HEK293 (cell line): ENCODE measurements at regions not wholly inside any gene's neighbourhood (a gene's known extent, or its start where the extent isn't known, plus 50 kb on each side); places are given as distances from the start of the nearest gene placed in this dataset.
A peak's percentile ranks its signal among the peaks of the same experiment; 100 is the strongest.

Experiments
- CTCF ChIA-PET: fragments of 350-600 bp; formaldehyde crosslinking; extraction: SDS; loops from one replicate; lab custom pipeline; 2021; ENCODE audit warnings: antibody characterized with exemption; lab: Yijun Ruan, JAX
- POLR2A ChIA-PET: fragments of 300-600 bp; formaldehyde crosslinking; extraction: SDS; loops from one replicate; lab custom pipeline; 2020; ENCODE audit warnings: antibody characterized with exemption, inconsistent platforms; lab: Yijun Ruan, JAX
- H3K27ac ChIP-seq: fragments of 200-500 bp; sonication (Bioruptor generic); 2 replicates; pipeline ENCODE4 v1.5.1; 2014; ENCODE audit warnings: low read depth, low read length, control low read depth, inconsistent platforms; ENCODE audit errors: extremely low read depth
- H3K36me3 ChIP-seq, 2 experiments: fragments of 200-500 bp in 1 of 2; sonication (Bioruptor generic) in 1 of 2; 1 replicate in 1 of 2; 2 replicates in 1 of 2; pipeline ENCODE4 v1.5.1; 2014 to 2017; ENCODE audit warnings: inconsistent platforms in 2 of 2, low read length in 2 of 2; ENCODE audit not compliant: control insufficient read depth in 2 of 2, insufficient read depth in 1 of 2
- H3K4me1 ChIP-seq: fragments of 200-500 bp; sonication (Bioruptor generic); 2 replicates; pipeline ENCODE4 v1.5.1; 2014; ENCODE audit warnings: mild to moderate bottlenecking, low read length, inconsistent platforms; ENCODE audit not compliant: control insufficient read depth, insufficient read depth
- H3K4me3 ChIP-seq: 2 replicates; pipeline ENCODE4 v1.5.1; 2011; ENCODE audit warnings: low read depth, mild to moderate bottlenecking, control low read depth, low read length, moderate library complexity
- H3K9me3 ChIP-seq: fragments of 200-500 bp; sonication (Bioruptor generic); 2 replicates; pipeline ENCODE4 v1.5.1; 2014; ENCODE audit warnings: low read depth, low read length, inconsistent platforms; ENCODE audit not compliant: control insufficient read depth, insufficient read depth
- SETDB1 ChIP-seq: IDR thresholded peaks from one replicate; pipeline ENCODE4 v1.6.1; 2017; ENCODE audit warnings: mild to moderate bottlenecking, low read length, moderate library complexity, mixed read lengths; ENCODE audit not compliant: insufficient read length
- TRIM28 ChIP-seq: IDR thresholded peaks from 2 replicates; pipeline ENCODE4 v1.6.1; 2011; ENCODE audit warnings: low read length, control low read depth, borderline replicate concordance
- ZBTB1 ChIP-seq: fragments of 450-650 bp; formaldehyde crosslinking; IDR thresholded peaks from 2 replicates; pipeline ENCODE4 v1.5.1; 2016; ENCODE audit warnings: missing biosample characterization, missing genetic modification characterization
- ZBTB20 ChIP-seq: fragments of 450-650 bp; formaldehyde crosslinking; IDR thresholded peaks from 2 replicates; pipeline ENCODE4 v1.5.1; 2016; ENCODE audit warnings: missing biosample characterization, missing genetic modification characterization
- ZNF211 ChIP-seq: fragments of 450-650 bp; formaldehyde crosslinking; IDR thresholded peaks from 2 replicates; pipeline ENCODE4 v1.5.1; 2016; ENCODE audit warnings: low read depth, missing biosample characterization, missing genetic modification characterization
- ZNF24 ChIP-seq: fragments of 450-650 bp; formaldehyde crosslinking; IDR thresholded peaks from 2 replicates; pipeline ENCODE4 v1.5.1; 2016; ENCODE audit warnings: missing biosample characterization, missing genetic modification characterization
- ZNF266 ChIP-seq: fragments of 450-650 bp; formaldehyde crosslinking; IDR thresholded peaks from 2 replicates; pipeline ENCODE4 v1.5.1; 2016; ENCODE audit warnings: missing biosample characterization, missing genetic modification characterization, low read depth
- ZNF48 ChIP-seq: fragments of 450-650 bp; formaldehyde crosslinking; IDR thresholded peaks from 2 replicates; pipeline ENCODE4 v1.5.1; 2016; ENCODE audit warnings: missing biosample characterization, missing genetic modification characterization
- ZNF501 ChIP-seq: fragments of 450-650 bp; formaldehyde crosslinking; IDR thresholded peaks from 2 replicates; pipeline ENCODE4 v1.5.1; 2016; ENCODE audit warnings: missing biosample characterization, missing genetic modification characterization
- ZNF549 ChIP-seq: fragments of 450-650 bp; IDR thresholded peaks from 2 replicates; pipeline ENCODE4 v1.5.1; 2018; ENCODE audit warnings: missing biosample characterization, missing genetic modification characterization, mild to moderate bottlenecking, inconsistent platforms, moderate library complexity
- ZNF610 ChIP-seq: fragments of 450-650 bp; formaldehyde crosslinking; IDR thresholded peaks from 2 replicates; pipeline ENCODE4 v1.5.1; 2016; ENCODE audit warnings: missing biosample characterization, missing genetic modification characterization, borderline replicate concordance
- ZNF747 ChIP-seq: fragments of 450-650 bp; formaldehyde crosslinking; IDR thresholded peaks from 2 replicates; pipeline ENCODE4 v1.5.1; 2016; ENCODE audit warnings: missing biosample characterization, missing genetic modification characterization
- ZSCAN23 ChIP-seq: fragments of 450-650 bp; formaldehyde crosslinking; IDR thresholded peaks from 2 replicates; pipeline ENCODE4 v1.5.1; 2016; ENCODE audit warnings: missing biosample characterization, missing genetic modification characterization
- TF ChIP-seq, protein P1 (sequence below): fragments of 450-650 bp; formaldehyde crosslinking; IDR thresholded peaks from 2 replicates; pipeline ENCODE4 v1.5.1; 2016; ENCODE audit warnings: missing biosample characterization, missing genetic modification characterization
- TF ChIP-seq, protein P2 (sequence below): fragments of 450-650 bp; formaldehyde crosslinking; IDR thresholded peaks from 2 replicates; pipeline ENCODE4 v1.5.1; 2016; ENCODE audit warnings: missing biosample characterization, missing genetic modification characterization
- TF ChIP-seq, protein P3 (sequence below): fragments of 450-650 bp; formaldehyde crosslinking; conservative IDR thresholded peaks from 2 replicates; pipeline ENCODE4 v1.5.1; 2016; ENCODE audit warnings: low read depth, missing biosample characterization, missing genetic modification characterization

DNA sequence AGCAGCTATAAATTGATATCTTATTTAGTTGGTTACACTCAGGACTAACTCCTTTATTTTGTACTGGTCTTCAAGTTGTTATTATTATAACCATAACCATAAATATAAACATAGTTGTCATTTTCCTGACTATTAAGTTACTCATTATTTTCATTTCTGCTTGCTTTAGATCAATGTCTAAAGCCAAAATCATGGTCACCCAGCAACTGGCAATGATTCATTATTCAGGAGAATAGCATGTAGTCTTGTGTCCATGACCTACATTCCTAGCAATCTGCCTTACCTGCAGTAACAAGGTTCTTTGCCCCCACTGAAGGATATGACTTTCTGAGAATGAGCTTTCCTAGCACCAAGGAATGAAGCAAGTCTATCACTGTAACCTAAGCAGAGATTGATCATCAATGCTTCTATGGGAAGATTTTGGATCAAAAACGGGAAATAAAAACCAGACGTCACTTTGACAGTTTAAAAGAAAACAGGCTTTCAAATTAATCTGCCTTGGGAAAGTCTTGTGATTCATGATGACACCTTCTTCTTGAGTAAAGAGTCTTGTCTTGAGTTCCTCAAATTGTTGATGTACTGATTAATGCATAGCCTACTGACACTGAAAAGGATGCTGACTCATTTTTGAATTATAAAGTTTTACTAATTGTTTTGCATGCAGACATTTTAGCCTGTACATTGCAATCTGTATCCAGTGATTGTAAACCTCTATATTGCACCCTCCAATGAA is 203.3 kb upstream of the IVNS1ABP start (continued):
- TF ChIP-seq, protein P1, sequence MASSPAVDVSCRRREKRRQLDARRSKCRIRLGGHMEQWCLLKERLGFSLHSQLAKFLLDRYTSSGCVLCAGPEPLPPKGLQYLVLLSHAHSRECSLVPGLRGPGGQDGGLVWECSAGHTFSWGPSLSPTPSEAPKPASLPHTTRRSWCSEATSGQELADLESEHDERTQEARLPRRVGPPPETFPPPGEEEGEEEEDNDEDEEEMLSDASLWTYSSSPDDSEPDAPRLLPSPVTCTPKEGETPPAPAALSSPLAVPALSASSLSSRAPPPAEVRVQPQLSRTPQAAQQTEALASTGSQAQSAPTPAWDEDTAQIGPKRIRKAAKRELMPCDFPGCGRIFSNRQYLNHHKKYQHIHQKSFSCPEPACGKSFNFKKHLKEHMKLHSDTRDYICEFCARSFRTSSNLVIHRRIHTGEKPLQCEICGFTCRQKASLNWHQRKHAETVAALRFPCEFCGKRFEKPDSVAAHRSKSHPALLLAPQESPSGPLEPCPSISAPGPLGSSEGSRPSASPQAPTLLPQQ (tag by site-specific recombination), result no peak
- TF ChIP-seq ZNF211 (tag by site-specific recombination) (no peak), ZNF266 (tag by site-specific recombination) (no peak), ZNF501 (tag by site-specific recombination) (no peak), ZBTB20 (tag by site-specific recombination) (no peak), ZNF24 (no peak)

DNA sequence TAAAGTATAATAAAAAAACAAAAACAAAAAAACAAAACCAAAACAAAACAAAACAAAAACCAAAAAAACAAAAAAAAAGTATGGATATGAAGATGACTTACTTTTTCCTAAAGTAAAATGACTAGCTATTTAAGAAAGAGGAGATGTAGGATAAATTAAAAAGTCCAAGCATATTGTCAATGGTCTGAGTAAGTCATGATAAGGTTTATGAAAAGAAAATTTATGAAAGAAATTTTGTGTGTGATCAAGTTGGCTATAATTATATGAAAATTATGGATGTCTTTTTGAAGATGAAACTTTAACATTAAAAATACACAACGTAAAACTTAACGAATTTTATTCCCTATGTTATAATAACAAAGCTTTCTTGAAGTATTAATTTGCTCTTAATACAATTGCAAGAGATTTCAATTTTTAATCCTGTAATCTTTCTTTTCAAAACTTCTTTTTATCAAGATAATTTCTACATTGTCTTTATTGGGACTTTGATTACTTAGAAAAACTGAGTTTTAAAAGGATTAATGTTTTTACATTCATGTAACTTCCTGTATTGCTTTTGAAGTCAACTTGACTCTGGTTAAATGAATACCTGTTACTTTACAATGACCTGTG is 200.9 kb upstream of the IVNS1ABP start:
- no peaks in the 10 kb centered on the region for H3K36me3 ChIP-seq
- no peaks in the 10 kb centered on the region for H3K4me1 ChIP-seq
- H3K4me3 ChIP-seq, result no peak overlapping the region
- no peaks in the 10 kb centered on the region for H3K9me3 ChIP-seq
- ChIA-PET CTCF (interaction anchor here (0.7 kb wide), 3 partner anchors 71 to 190 kb away, joined by 5 read pairs; no protein-coding TSS in a partner anchor), POLR2A (no interaction called here)
- H3K27ac ChIP-seq, result no peak overlapping the region
- TF ChIP-seq ZNF747, result no peak
- TF ChIP-seq ZBTB1 (tag by site-specific recombination), result no peak
- TF ChIP-seq ZSCAN23 (tag by site-specific recombination), result no peak
- TF ChIP-seq ZNF610 (tag by site-specific recombination), result peak; percentile 78
- TF ChIP-seq, protein P2, sequence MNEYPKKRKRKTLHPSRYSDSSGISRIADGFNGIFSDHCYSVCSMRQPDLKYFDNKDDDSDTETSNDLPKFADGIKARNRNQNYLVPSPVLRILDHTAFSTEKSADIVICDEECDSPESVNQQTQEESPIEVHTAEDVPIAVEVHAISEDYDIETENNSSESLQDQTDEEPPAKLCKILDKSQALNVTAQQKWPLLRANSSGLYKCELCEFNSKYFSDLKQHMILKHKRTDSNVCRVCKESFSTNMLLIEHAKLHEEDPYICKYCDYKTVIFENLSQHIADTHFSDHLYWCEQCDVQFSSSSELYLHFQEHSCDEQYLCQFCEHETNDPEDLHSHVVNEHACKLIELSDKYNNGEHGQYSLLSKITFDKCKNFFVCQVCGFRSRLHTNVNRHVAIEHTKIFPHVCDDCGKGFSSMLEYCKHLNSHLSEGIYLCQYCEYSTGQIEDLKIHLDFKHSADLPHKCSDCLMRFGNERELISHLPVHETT, result no peak
- TF ChIP-seq ZNF48, result no peak
- peak; percentile 99 for TF ChIP-seq SETDB1
- peak; percentile 50; the same call in 1 of the 2 replicates for TF ChIP-seq ZNF549 (tag by site-specific recombination)
- TF ChIP-seq, protein P3, sequence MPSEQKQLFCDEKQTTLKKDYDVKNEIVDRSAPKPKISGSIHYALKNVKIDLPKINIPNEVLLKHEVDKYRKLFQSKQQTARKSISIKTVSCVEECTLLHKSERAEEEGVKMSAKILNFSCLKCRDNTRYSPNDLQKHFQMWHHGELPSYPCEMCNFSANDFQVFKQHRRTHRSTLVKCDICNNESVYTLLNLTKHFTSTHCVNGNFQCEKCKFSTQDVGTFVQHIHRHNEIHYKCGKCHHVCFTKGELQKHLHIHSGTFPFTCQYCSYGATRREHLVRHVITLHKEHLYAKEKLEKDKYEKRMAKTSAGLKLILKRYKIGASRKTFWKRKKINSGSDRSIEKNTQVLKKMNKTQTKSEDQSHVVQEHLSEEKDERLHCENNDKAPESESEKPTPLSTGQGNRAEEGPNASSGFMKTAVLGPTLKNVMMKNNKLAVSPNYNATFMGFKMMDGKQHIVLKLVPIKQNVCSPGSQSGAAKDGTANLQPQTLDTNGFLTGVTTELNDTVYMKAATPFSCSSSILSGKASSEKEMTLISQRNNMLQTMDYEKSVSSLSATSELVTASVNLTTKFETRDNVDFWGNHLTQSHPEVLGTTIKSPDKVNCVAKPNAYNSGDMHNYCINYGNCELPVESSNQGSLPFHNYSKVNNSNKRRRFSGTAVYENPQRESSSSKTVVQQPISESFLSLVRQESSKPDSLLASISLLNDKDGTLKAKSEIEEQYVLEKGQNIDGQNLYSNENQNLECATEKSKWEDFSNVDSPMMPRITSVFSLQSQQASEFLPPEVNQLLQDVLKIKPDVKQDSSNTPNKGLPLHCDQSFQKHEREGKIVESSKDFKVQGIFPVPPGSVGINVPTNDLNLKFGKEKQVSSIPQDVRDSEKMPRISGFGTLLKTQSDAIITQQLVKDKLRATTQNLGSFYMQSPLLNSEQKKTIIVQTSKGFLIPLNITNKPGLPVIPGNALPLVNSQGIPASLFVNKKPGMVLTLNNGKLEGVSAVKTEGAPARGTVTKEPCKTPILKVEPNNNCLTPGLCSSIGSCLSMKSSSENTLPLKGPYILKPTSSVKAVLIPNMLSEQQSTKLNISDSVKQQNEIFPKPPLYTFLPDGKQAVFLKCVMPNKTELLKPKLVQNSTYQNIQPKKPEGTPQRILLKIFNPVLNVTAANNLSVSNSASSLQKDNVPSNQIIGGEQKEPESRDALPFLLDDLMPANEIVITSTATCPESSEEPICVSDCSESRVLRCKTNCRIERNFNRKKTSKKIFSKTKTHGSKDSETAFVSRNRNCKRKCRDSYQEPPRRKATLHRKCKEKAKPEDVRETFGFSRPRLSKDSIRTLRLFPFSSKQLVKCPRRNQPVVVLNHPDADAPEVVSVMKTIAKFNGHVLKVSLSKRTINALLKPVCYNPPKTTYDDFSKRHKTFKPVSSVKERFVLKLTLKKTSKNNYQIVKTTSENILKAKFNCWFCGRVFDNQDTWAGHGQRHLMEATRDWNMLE (tag by site-specific recombination), result peak; percentile 50; the same call in 1 of the 2 replicates
- peak; percentile 83; the same call in 1 of the 2 replicates for TF ChIP-seq TRIM28
- TF ChIP-seq, all 188 proteins: peak for 5
